NCI-H460 (cell line): ENCODE measurements at regions not wholly inside any gene's neighbourhood (a gene's known extent, or its start where the extent isn't known, plus 50 kb on each side); places are given as distances from the start of the nearest gene placed in this dataset.

ENCODE experiments used
- DNase-seq: peaks from one replicate; pipeline ENCODE4 v3.0.0-alpha.2; 2016; ENCODE audit warnings: low read depth; ENCODE audit errors: extremely low read depth

DNA sequence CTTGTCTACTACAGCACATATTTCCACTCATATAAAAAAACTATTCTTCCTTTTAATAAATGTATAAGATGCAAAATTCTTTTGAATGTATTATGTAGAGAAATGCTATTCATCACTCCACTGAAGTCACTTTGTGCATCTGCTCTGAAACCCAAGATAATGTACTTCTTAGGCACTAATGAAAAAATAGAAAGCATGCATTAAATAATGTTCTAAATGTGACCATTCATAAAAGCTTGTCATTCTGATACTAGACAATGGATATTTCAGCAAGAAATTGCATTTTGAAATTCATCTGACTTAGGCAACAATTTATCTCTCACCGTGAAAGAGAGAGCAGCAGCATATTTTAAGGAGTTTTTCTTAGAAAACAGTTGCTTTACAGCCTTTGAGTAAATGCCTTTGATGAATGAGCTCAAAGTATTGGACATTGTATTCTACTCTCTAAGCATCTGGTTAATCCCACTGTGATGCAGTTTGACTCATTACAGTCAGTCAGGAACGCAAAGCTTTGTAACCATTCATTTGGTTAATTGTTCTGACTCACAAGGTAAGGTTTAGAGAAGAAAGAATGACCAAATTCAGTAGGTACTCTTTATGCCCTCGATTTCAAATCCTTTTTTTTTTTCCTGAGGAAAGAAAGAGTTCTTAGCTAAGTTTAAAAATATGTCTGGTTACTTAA is 2233.8 kb upstream of the C9orf72 start:
- no peak for DNase-seq

DNA sequence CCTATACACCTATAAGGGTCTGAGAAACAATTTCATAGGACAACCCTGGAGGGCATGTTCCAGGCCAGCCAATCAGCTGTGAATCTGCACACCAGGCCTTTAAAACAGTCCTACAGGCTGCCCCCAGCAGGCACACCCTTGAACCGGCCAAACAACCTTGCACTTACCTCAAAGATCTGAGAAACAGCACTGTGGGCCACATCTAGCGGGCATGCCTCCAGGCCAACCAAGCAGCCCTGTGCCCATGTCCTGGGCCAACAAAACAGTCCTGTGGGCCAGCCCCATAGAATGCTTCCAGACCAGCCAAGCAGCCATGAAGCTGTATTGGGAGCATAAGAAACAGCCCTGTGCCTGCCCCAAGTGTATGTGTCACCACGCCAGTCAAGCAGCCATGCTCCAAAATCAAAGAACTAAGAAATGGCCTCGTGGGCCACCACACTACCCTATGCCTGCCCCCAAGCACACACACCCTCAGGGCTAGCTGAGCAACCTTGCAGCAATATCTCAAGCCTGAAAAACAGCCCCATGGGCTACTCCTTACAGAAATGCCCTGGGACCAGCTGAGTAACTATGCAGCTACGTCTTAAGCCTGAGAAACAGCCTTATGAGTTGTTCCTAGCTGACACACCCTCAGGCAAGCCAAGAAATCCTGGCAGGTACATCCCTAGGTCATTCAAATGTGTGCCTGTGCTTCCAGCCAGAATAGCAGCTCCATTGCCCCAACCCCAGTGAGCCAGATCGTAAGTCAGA is 2243.8 kb upstream of the C9orf72 start:
- DNase-seq: no peak

DNA sequence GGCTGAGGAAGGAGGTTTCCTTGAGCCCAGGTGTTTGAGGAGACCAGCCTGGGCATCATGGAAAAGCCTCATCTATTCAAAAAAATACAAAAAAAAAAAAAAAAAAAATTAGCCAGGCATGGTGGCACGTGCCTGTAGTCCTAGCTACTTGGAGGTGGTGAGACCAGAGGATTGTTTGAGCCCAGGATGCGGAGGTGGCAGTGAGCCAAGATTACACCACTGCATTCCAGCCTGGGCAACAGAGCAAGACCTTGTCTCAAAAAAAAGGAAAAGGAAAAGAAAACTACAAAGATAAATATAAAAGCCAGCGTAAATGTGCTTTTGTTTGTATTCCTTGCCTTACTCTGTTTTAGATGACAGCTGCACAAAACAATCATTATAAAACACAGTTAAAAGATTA is 2249.2 kb upstream of the C9orf72 start:
- no peak for DNase-seq

DNA sequence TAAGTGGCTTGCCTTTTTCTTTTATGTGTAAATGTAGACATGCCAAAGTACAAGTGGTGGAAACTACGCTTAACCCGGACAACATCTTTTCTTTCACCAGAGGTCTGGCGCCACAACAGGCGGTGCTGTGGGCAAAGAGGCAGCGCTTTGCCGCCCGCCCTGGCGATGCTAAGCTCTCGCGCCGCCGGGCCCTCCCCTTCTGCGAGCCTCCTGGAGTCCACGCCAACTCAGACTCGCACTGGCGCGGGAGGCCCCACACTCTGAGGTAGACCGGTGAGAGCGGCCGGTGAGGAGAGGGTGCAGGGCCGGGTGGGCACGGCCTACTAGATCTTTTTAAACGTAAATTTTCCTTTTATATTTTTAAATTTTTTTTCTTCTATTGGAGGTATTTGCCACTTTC is 2253.1 kb upstream of the C9orf72 start:
- no peak for DNase-seq

DNA sequence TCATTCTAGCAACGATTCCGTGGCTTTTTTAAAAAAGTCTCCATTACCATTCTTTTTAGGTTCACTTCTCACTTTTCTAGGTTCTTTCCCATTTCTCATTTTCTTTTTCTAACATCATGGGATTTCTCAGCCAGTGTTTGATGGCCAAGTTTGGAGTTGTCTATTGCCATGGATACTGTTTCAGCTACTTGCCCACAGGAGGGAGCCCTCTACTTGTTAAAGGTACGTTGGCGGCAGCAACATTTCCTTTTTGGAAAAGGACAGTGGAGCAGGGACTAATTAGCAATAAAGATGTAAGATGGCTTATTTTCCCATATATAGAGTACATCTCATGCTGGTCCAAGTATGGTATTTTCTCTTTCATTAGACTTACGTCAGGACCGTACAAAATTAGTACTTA is 2257.5 kb upstream of the C9orf72 start:
- peak; percentile 32 for DNase-seq

DNA sequence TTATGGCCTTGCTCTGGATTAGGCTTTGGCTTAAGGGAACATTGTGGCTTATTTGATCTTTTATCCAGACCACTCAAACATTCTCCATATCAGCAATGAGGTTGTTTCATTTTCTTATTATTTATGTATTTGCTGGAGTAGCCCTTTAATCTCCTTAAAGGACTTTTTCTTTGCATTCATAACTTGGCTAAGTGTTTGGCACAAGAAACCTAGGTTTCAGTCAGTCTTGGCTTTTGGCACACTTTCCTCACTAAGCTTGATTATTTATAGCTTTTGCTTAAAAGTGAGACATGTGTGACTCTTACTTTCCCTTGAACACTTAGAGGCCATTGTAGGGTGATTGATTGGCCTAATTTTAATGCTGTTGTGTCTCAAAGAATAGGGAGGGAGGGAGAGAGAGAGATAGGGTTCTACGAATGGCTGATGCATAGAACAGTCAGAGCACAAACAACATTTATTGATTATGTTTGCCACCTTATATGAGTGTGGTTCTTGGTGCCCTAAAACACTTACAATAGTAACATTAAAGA is 2265.3 kb upstream of the C9orf72 start:
- no peak for DNase-seq

DNA sequence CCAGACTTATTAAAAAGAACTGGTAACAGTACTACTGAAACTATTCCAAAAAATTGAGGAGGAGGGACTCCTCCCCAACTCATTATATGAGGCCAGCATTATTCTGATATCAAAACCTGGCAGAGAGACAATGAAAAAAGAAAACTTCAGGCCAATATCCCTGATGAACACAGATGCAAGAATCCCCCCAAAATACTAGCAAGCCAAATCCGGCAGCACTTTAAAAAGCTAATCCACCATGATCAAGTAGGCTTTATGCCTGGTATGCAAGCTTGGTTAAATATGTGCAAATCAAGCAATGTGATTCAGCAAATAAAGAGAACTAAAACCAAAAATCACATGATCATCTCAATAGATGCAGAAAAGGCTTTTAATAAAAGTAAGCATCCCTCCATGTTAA is 2271.0 kb upstream of the C9orf72 start:
- no peak for DNase-seq

GRCh38 chr9:29850664-29851063 is 2277.4 kb upstream of the C9orf72 start:
- DNase-seq: no peak

DNA sequence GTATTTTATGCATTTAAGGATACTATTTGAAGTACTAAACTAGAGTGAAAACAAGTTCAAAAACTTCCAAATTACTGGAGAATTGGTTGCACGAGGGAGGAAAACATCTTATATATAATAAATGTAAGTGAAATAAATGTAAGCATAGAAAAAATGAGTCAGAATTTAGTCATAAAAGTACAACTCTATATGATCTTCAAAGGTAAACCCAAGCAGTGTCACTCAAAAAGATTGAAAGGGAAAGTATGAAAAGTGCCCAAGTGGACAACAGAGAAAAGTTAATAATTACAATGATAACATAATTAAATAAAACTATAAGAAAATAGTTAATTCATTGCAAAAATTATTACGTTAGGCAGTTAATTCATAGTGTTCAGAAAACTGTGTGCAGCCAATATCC is 2288.5 kb upstream of the C9orf72 start:
- DNase-seq: no peak

GRCh38 chr9:29865764-29866313 is 2292.6 kb upstream of the C9orf72 start:
- DNase-seq: no peak

- DNase-seq: no peak
These were observed 2293.3 kb upstream of the C9orf72 start for GRCh38 chr9:29866556-29866955.

DNA sequence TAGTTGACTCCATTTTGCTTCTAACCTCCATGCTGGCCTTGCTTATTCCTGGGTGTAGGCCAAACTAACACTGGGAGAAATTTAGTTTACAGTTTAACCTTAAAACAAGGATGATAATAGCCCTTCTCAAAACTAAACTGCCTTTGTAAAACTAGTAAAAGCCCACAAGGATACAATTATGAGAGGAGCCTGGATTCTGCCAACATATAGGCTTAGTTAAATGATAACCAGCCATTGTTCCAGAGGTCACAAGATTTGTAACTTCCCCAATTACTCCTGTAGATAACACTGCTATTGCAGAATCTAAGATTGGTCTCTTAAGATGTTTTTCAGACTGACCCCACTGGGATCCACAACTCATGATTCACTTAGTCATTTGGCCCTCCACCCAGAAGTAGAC is 2300.3 kb upstream of the C9orf72 start:
- no peak for DNase-seq

DNA sequence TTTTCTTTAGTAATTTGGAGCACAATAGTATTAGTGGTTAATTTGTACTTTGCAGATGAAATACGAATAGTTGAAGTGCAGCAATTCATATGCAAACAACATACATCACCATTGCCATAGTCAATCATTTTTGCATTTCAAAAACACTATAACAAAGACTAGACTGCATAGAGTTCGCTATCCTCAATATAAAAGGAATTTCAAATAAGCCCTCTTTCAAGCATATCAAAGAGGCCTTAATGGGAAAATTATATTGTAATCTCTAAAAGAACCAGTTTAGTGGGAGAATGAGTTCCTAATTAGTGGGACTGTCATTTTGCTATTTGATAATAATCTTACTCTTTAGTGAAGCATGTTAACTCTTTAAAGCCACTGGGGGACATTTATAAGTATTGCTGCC is 2302.3 kb upstream of the C9orf72 start:
- DNase-seq: no peak

GRCh38 chr9:29882767-29883166 is 2309.5 kb upstream of the C9orf72 start:
- no peak for DNase-seq

GRCh38 chr9:29906065-29906464 is 2332.8 kb upstream of the C9orf72 start:
- no peak for DNase-seq

DNA sequence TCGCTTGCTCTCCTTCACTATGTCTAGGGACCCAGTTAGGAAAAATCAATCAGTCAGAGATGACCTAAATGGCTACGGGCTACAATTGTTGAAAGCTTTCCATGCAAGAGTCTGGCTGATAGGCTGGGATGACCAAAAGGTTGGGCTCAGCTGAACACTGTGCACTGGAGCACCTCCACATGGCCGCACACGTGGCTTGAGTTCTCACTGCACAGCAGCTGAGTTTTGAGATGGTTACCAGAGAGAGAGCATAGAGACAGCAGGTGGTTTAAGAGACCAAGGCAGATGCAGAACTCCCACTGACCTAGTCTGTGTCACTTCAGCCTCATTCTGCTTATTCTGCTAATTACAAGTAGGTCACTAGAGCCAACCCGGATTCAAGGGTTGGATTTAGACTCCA is 2354.8 kb upstream of the C9orf72 start:
- DNase-seq: no peak

DNA sequence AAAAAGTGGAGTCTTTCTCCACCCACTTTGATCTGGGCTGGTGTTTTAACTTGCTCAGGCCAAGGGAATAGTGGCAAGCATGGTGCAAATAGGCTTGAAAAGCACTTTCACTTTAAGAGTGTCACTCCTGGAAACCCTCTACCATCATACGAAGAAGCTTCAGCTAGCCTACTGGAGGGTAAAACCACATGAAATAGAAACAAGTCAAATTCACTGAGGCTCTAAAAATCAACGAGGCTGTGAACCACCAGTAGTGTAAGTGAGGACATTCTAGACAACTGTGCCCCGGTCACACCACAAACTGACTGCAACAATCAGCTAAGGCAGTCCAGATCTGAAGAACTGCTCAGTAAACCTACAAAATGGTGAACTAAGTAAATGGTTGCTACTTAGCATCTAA is 2366.3 kb upstream of the C9orf72 start:
- no peak for DNase-seq

GRCh38 chr9:29945012-29945411 is 2371.7 kb upstream of the C9orf72 start:
- no peak for DNase-seq

DNA sequence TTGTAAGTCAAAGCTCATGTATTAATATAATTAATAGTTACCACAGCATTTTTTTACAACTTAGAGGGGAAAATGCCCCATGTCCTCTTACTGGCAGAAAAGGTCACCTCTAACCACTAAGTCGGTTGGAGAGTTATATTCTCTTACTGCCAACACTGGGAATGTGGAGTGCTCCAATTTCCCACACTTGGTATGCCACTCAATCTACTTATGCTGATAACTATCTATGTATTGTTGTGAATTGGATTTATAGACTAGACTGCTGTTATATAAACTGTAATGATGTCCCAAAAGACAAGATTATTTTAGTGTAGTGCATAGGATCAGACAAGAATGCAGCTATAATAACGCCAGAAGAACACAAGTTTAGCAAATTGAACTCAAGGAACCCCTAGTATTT is 2385.2 kb upstream of the C9orf72 start:
- DNase-seq: no peak

GRCh38 chr9:29965834-29966233 is 2392.6 kb upstream of the C9orf72 start:
- DNase-seq: no peak

GRCh38 chr9:29966247-29966646 is 2393.0 kb upstream of the C9orf72 start:
- DNase-seq: no peak

DNA sequence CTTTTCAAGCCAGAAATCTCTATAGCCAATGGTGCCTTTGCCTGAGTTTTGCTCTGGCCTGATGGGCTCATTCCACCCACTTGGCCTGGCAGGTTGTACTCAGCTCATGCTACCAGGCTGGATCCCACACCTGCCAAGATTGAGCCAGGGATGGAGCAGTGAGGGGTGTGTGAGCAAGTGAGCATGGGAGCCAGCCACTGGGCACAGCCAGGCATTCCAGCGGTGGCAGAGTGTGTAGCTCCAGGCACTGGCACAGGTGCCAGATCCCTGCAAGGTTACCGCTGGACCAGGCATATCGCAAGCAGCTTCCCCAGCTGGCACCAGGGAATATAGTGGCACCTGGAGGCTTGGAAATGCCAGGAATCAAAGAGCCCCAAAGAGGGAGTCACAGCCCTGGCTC is 2395.6 kb upstream of the C9orf72 start:
- DNase-seq: no peak
